ENCODE measurements at regions not wholly inside any gene's neighbourhood (a gene's known extent, or its start where the extent isn't known, plus 50 kb on each side); places are given as distances from the start of the nearest gene placed in this dataset.

DNA sequence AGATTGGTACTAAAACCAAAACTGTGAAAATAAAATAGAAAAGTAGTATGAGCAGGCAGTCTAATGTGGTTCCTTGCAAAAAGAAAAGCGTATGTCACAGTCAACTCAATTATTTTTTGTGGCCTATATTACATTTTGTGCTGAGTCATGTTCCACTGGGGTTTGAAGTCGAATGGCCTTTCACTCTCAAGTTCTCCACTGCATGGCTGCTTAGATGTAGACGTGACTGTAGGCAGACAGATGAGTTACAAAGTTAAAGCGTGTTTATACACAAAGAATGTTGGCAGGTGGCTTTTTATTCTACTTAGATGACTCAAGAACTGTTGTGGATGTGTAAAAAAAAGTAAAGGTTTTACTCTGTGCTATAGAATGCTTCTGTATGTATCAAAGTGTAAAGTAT is 133.9 kb downstream of the SLITRK6 start:
- Histone ChIP-seq H3K27ac (no peak overlapping the region), H3K27me3 (no peaks in the 10 kb centered on the region), H3K36me3 (no peaks in the 10 kb centered on the region), H3K4me1 (ENCODE audit: insufficient read depth) (no peaks in the 10 kb centered on the region), H3K4me3 (no peak overlapping the region), H3K9me3 (no peaks in the 10 kb centered on the region)
- intact Hi-C loops (cut with DNase I): no loop called here
- WGBS, 3 donors: 79 to 83% (median 81%) methylated on average over 4 of the region's 4 CpGs
- no peak for DNase-seq
- no peak for TF ChIP-seq EP300 (IDR thresholded peaks at IDR 0.05)
- TF ChIP-seq, protein P1, sequence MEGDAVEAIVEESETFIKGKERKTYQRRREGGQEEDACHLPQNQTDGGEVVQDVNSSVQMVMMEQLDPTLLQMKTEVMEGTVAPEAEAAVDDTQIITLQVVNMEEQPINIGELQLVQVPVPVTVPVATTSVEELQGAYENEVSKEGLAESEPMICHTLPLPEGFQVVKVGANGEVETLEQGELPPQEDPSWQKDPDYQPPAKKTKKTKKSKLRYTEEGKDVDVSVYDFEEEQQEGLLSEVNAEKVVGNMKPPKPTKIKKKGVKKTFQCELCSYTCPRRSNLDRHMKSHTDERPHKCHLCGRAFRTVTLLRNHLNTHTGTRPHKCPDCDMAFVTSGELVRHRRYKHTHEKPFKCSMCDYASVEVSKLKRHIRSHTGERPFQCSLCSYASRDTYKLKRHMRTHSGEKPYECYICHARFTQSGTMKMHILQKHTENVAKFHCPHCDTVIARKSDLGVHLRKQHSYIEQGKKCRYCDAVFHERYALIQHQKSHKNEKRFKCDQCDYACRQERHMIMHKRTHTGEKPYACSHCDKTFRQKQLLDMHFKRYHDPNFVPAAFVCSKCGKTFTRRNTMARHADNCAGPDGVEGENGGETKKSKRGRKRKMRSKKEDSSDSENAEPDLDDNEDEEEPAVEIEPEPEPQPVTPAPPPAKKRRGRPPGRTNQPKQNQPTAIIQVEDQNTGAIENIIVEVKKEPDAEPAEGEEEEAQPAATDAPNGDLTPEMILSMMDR (IDR thresholded peaks at IDR 0.05): no peak
- TF ChIP-seq POLR2A (IDR thresholded peaks at IDR 0.05): no peak

DNA sequence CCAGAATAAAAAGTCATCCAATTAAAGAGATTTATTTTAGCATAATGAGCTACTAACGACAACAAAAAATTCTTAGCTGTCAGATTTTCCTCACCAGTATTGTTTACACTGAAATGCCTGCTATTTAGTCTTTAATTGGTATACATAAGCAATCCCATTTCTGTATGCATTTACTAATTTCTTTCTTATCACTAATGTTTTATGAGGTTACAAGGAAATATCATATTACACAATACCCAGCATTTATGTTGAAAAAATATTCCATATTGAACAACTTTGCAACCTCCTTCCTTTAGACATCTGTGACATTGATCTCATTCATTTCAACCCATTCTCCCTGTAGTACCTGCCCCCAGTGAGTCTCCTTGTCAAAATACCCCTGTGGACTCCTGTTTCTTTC is 135.4 kb downstream of the SLITRK6 start:
- Histone ChIP-seq H3K9me3 (no peaks in the 10 kb centered on the region), H3K27me3 (no peaks in the 10 kb centered on the region), H3K36me3 (no peaks in the 10 kb centered on the region), H3K4me1 (ENCODE audit: insufficient read depth) (no peaks in the 10 kb centered on the region), H3K4me3 (no peak overlapping the region), H3K27ac (no peak overlapping the region)
- DNase-seq: no peak
- WGBS, 3 donors: 68 to 77% (median 70%) methylated on average over 1 of the region's 1 CpG
- TF ChIP-seq POLR2A (IDR thresholded peaks at IDR 0.05): no peak
- TF ChIP-seq, protein P1 (IDR thresholded peaks at IDR 0.05): no peak
- TF ChIP-seq EP300 (IDR thresholded peaks at IDR 0.05): no peak
- intact Hi-C loops (cut with DNase I): no loop called here

DNA sequence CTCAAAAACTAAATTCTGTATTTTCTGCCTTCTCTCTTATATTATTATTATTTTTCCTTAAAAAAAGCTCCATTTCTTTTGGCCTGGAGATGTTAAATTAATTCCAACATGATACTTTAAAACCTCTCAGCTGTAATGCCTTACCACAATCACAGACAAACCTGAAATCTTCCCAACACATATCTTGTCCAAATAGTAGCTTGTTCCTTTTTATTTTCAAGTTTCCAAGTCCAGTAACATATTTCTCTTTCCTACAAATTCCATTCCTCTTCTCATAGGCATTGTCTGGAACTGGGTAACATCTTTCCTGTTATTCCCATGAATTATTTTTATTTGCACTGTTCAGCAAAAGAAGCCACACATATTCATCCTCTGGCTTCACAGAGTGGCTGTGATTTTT is 137.0 kb downstream of the SLITRK6 start:
- no peaks in the 10 kb centered on the region for H3K27me3 ChIP-seq
- TF ChIP-seq POLR2A (IDR thresholded peaks at IDR 0.05) (no peak), EP300 (IDR thresholded peaks at IDR 0.05) (no peak)
- TF ChIP-seq, protein P1 (IDR thresholded peaks at IDR 0.05): no peak
- intact Hi-C loops (cut with DNase I): no loop called here
- H3K9me3 ChIP-seq: no peaks in the 10 kb centered on the region
- H3K4me1 ChIP-seq (ENCODE audit: insufficient read depth): no peaks in the 10 kb centered on the region
- DNase-seq: no peak
- H3K27ac ChIP-seq: no peak overlapping the region
- no peaks in the 10 kb centered on the region for H3K36me3 ChIP-seq
- no peak overlapping the region for H3K4me3 ChIP-seq

DNA sequence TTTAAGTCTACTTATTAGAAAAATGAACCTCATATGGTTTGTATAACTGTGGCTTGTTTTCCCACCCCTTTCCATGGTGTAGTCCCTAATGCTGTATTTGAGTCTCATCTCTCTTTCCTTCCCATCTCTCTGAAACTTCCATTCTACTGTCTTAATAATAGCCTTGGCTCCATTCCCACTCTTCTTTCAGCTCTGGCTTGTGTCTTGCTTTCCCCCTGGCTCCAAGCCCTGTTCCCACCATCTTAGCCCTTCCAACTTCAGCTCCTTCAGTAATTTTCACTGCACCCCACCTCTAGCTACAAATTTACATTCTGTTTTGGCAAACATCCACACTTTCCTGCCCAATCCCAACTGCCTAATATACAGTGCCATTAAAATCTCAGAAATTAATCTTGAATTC is 137.5 kb downstream of the SLITRK6 start:
- Histone ChIP-seq H3K27ac (no peak overlapping the region), H3K4me3 (no peak overlapping the region), H3K9me3 (no peaks in the 10 kb centered on the region), H3K36me3 (no peaks in the 10 kb centered on the region), H3K4me1 (ENCODE audit: insufficient read depth) (no peaks in the 10 kb centered on the region), H3K27me3 (no peaks in the 10 kb centered on the region)
- intact Hi-C loops (cut with DNase I): no loop called here
- TF ChIP-seq, protein P1 (IDR thresholded peaks at IDR 0.05): no peak
- TF ChIP-seq POLR2A (IDR thresholded peaks at IDR 0.05): no peak
- no peak for TF ChIP-seq EP300 (IDR thresholded peaks at IDR 0.05)
- DNase-seq: no peak

DNA sequence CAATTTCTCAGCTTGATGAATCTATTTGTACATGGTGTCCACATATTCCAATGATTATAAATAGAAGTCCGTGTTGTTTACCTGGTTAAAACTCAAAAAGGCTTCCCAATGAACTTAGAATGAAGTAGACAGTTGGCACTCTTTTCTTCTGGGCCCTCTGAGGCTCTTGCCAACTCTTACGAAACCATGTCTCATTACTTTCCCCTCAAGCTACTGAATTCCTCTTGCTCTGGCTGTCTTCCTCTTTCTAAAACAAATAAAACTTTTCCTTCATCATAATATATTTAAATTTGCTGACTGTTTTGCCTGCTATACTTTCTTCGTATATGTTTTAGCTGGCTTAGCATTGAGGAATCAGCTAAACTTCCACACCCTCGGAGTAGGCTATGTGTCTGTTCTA is 139.7 kb downstream of the SLITRK6 start:
- no peak overlapping the region for H3K27ac ChIP-seq
- DNase-seq: no peak
- H3K4me3 ChIP-seq: no peak overlapping the region
- intact Hi-C loops (cut with DNase I): no loop called here
- no peak for TF ChIP-seq EP300 (IDR thresholded peaks at IDR 0.05)
- no peak for TF ChIP-seq POLR2A (IDR thresholded peaks at IDR 0.05)
- TF ChIP-seq, protein P1 (IDR thresholded peaks at IDR 0.05): no peak
- 79 to 84% (median 81%) methylated on average over 4 of the region's 4 CpGs for WGBS, 3 donors
- no peaks in the 10 kb centered on the region for H3K27me3 ChIP-seq
- no peaks in the 10 kb centered on the region for H3K36me3 ChIP-seq
- no peaks in the 10 kb centered on the region for H3K4me1 ChIP-seq (ENCODE audit: insufficient read depth)
- no peaks in the 10 kb centered on the region for H3K9me3 ChIP-seq
